ENCODE measurements at regions not wholly inside any gene's neighbourhood (a gene's known extent, or its start where the extent isn't known, plus 50 kb on each side); places are given as distances from the start of the nearest gene placed in this dataset.

- no peak for DNase-seq (ENCODE audit: low read depth)
- no peak overlapping the region for H3K4me3 ChIP-seq (ENCODE audit: low read length)
- TF ChIP-seq CTCF (conservative IDR thresholded peaks at IDR 0.05; ENCODE audit: low read depth, low read length) = no peak
Measured at GRCh38 chr5:135184646-135185045, 150.6 kb upstream of the PITX1 start.

- DNase-seq (ENCODE audit: low read depth) = no peak
- TF ChIP-seq CTCF (conservative IDR thresholded peaks at IDR 0.05; ENCODE audit: low read depth, low read length) = no peak
- no peak overlapping the region for H3K4me3 ChIP-seq (ENCODE audit: low read length)
Measured at GRCh38 chr5:135183464-135183863, 149.4 kb upstream of the PITX1 start.

- DNase-seq (ENCODE audit: low read depth) = no peak
- no peak for TF ChIP-seq CTCF (conservative IDR thresholded peaks at IDR 0.05; ENCODE audit: low read depth, low read length)
- no peak overlapping the region for H3K4me3 ChIP-seq (ENCODE audit: low read length)
Measured at GRCh38 chr5:135182675-135183074, 148.6 kb upstream of the PITX1 start.

- TF ChIP-seq CTCF (conservative IDR thresholded peaks at IDR 0.05; ENCODE audit: low read depth, low read length) = no peak
- DNase-seq (ENCODE audit: low read depth) = no peak
Measured at GRCh38 chr5:135181653-135182052, 147.6 kb upstream of the PITX1 start.

GRCh38 chr5:135179308-135179980, 145.4 kb upstream of the PITX1 start:
- DNase-seq (ENCODE audit: low read depth) = no peak
- no peak overlapping the region for H3K4me3 ChIP-seq (ENCODE audit: low read length)
- TF ChIP-seq CTCF (conservative IDR thresholded peaks at IDR 0.05; ENCODE audit: low read depth, low read length) = peak; percentile 30

More at GRCh38 chr5:135181653-135182052, 147.6 kb upstream of the PITX1 start:
- H3K4me3 ChIP-seq (ENCODE audit: low read length) = no peak overlapping the region

- no peak overlapping the region for H3K4me3 ChIP-seq (ENCODE audit: low read length)
- DNase-seq (ENCODE audit: low read depth) = no peak
- TF ChIP-seq CTCF (conservative IDR thresholded peaks at IDR 0.05; ENCODE audit: low read depth, low read length) = no peak
Measured at GRCh38 chr5:135178476-135179155, 144.6 kb upstream of the PITX1 start.

- TF ChIP-seq CTCF (conservative IDR thresholded peaks at IDR 0.05; ENCODE audit: low read depth, low read length) = no peak
- no peak for DNase-seq (ENCODE audit: low read depth)
- H3K4me3 ChIP-seq (ENCODE audit: low read length) = no peak overlapping the region
Measured at GRCh38 chr5:135177591-135177990, 143.6 kb upstream of the PITX1 start.

Data from retinal pigment epithelial cell (primary cell).